Testis (tissue), 2 donors: ENCODE measurements at regions not wholly inside any gene's neighbourhood (a gene's known extent, or its start where the extent isn't known, plus 50 kb on each side); places are given as distances from the start of the nearest gene placed in this dataset.

Experiments
- DNase-seq: peaks from one replicate; pipeline ENCODE4 v3.0.0-alpha.2; 2019
- H3K27ac ChIP-seq, 2 donors: fragments of 200-600 bp; sonication (generic); one replicate each; pipeline ENCODE4 v1.5.1; 2019
- H3K27me3 ChIP-seq: fragments of 200-600 bp; sonication (generic); one replicate; pipeline ENCODE4 v1.5.1; 2019
- H3K36me3 ChIP-seq: fragments of 200-600 bp; sonication (generic); one replicate; pipeline ENCODE4 v1.5.1; 2017; ENCODE audit warnings: low read depth; ENCODE audit errors: missing control alignments
- H3K4me1 ChIP-seq: fragments of 200-600 bp; sonication (generic); one replicate; pipeline ENCODE4 v1.5.1; 2019
- H3K4me3 ChIP-seq, 2 donors: fragments of 200-600 bp; sonication (generic); one replicate each; pipeline ENCODE4 v1.5.1; 2017 to 2019
- H3K9me3 ChIP-seq: fragments of 200-600 bp; sonication (generic); one replicate; pipeline ENCODE4 v1.5.1; 2017
- POLR2A ChIP-seq: fragments of 450-650 bp; IDR thresholded peaks from one replicate; pipeline ENCODE4 v1.6.1; 2017; ENCODE audit warnings: antibody characterized with exemption, mild to moderate bottlenecking, moderate library complexity
- WGBS, 2 donors: methylation state at CpG; one replicate each; pipeline ENCODE4 v1.1.5; 2018; 5-methylcytosine and 5-hydroxymethylcytosine counted together
- intact Hi-C: fragments of 100-400 bp; cut with DNase I; formaldehyde crosslinking; loops from one replicate; pipeline ENCODE4 v1.15.1; 2023; ENCODE audit warnings: low total_unique reads
- TF ChIP-seq, protein P1 (sequence below), 3 experiments: fragments of 450-650 bp in 2 of 3; fragments of 200-600 bp in 1 of 3; sonication (generic) in 1 of 3; IDR thresholded peaks; one replicate each; pipeline ENCODE4 v1.5.1; 2016 to 2019; ENCODE audit warnings: antibody characterized with exemption in 3 of 3, mild to moderate bottlenecking in 2 of 3, moderate library complexity in 1 of 3

DNA sequence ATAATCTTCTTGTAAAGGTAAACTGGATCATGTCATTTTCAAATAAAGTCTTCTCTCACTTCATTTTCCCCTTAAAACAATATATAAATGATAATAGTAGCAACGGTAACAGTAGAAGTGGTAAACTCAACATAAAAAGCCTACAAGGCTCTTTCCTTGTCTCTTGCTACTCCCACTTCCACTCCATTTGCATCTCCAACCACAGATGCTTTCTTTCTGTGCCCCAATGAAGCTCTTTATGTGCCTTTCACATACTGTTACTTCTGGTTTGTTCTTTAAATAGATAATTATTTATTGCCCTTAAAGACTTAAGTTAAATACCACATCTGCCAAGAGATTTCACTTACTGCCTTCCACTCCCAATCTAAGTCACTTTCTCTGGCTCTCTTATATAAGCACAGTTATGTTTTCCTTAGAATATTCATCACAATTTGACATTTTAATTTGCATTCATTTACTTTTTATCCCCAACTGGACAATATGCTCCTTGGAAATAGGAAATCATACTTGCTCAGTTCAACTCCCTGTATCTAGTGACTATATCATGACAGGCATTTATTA is 149.9 kb downstream of the CRPPA start:
- Histone ChIP-seq H3K4me3 (no peak overlapping the region), H3K9me3 (no peaks in the 10 kb centered on the region), H3K36me3 (no peaks in the 10 kb centered on the region), H3K27ac (no peak overlapping the region), H3K4me1 (no peaks in the 10 kb centered on the region), H3K27me3 (no peaks in the 10 kb centered on the region)
- intact Hi-C loops: no loop called here
- DNase-seq: no peak
- WGBS, 2 donors: 32 to 46% methylated on average over 1 of the region's 1 CpG
- no peak for TF ChIP-seq POLR2A
- TF ChIP-seq, protein P1, sequence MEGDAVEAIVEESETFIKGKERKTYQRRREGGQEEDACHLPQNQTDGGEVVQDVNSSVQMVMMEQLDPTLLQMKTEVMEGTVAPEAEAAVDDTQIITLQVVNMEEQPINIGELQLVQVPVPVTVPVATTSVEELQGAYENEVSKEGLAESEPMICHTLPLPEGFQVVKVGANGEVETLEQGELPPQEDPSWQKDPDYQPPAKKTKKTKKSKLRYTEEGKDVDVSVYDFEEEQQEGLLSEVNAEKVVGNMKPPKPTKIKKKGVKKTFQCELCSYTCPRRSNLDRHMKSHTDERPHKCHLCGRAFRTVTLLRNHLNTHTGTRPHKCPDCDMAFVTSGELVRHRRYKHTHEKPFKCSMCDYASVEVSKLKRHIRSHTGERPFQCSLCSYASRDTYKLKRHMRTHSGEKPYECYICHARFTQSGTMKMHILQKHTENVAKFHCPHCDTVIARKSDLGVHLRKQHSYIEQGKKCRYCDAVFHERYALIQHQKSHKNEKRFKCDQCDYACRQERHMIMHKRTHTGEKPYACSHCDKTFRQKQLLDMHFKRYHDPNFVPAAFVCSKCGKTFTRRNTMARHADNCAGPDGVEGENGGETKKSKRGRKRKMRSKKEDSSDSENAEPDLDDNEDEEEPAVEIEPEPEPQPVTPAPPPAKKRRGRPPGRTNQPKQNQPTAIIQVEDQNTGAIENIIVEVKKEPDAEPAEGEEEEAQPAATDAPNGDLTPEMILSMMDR (IDR thresholded peaks at IDR 0.05): no peak

DNA sequence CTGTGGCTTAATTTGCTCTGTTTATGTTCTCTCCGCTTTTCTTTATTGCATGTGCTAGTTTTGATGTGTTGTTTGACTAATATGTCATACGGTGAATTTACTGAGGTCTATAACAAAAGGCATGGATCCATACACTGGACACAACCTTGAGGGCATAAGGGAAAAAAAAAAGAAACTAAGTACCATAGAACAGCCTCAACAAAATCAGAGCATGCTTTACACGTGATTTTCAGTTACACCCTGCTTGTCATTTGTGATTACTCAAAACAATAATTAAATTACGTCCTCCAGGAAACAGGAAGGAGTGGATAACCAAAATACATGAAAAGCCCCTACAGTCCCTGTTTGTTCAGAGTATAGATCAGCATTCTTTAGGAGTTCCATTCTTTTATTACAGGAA is 150.5 kb downstream of the CRPPA start:
- TF ChIP-seq POLR2A: no peak
- TF ChIP-seq, protein P1 (IDR thresholded peaks at IDR 0.05): no peak
- H3K4me3 ChIP-seq: no peak overlapping the region
- no peaks in the 10 kb centered on the region for H3K9me3 ChIP-seq
- no peaks in the 10 kb centered on the region for H3K4me1 ChIP-seq
- WGBS, 2 donors: 79 to 91% methylated on average over 4 of the region's 4 CpGs
- intact Hi-C loops: no loop called here
- no peak for DNase-seq
- H3K27ac ChIP-seq: no peak overlapping the region
- H3K27me3 ChIP-seq: no peaks in the 10 kb centered on the region
- no peaks in the 10 kb centered on the region for H3K36me3 ChIP-seq

DNA sequence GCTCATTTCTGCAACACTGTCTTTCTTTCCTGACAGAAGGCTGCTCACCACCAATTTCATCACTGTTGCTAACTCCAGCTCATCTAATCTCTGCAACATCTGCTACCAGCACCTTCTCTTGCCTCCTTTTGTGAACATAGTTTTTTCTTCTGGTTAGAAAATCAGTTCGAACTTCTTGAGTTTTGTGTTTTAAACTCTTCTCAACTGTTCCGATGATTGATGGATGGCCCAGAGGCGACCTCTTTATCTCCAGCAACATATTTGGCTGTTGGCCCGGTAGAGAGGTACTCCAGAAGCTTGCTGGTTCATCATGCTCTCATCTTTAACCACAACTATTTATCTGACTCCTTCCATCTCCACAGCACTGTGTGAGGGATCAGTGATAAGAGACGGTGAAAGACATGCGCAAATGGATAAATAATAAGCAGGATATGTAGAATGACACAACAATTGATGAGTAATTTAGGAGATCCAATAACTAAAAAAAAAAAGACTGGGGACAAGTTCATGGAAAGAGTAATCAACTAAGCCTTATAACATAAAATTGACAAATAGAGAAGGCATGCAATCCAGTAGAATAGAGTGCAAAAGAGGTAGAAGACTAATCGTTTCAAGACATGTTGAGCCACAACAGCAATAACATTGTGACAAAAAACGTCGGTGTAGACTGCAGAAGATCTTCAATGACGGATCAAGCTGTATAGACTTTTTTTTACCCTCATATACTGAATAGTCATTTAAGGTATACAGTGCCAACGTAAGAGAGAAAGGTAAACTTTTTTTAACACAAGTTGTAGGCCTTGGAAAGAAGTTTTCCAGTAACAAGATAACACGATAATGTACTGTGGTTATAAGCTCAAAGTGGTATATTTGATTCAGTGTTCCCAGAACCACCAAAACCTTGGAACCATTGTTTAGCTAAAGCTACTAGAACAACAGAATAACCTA is 152.2 kb downstream of the CRPPA start:
- Histone ChIP-seq H3K27me3 (no peaks in the 10 kb centered on the region), H3K9me3 (no peaks in the 10 kb centered on the region), H3K27ac (no peak overlapping the region), H3K4me3 (no peak overlapping the region), H3K36me3 (no peaks in the 10 kb centered on the region), H3K4me1 (no peaks in the 10 kb centered on the region)
- DNase-seq: no peak
- WGBS, 2 donors: 79 to 84% methylated on average over 12 of the region's 12 CpGs
- intact Hi-C loops: no loop called here
- TF ChIP-seq POLR2A: no peak
- TF ChIP-seq, protein P1 (IDR thresholded peaks at IDR 0.05): no peak

DNA sequence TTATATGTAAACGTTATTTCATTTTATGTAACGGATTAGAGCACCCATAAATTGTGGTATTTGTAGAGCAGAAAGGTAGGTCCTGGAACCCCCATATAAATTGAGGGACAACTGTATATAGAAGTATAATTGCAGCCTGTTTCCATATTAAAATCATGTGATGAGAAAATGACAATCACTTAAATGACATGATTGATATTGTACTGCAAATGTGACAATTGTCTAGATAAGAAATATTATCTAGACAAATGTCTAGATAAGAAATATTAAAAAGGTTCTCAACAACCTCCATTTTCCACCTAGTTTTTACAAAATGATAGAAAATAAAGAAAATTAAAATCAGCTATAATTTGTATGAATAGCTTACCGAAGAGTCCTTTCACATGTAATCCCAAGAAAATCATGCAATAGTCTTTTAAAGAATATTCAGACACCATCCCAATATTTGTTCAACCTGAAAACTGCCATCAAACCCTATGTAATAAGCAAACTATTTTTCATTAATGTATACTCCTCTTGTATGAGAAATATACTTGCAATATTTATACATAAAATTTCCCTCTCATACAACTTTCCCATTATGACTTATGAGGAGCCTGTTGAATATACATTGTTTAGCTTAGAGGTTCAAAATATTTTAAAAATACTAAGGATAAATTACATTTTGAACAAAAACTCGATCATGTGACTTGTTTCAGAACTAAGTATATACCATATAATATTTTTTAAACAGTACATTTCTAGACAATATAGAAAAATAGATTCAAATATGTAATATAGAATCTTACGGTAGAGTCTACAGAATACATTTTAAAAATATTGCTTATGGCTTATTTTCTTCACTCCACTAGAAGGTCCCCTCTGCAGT is 153.2 kb downstream of the CRPPA start:
- no peak for TF ChIP-seq POLR2A
- TF ChIP-seq, protein P1 (IDR thresholded peaks at IDR 0.05): no peak
- Histone ChIP-seq H3K27ac (no peak overlapping the region), H3K4me3 (no peak overlapping the region), H3K36me3 (no peaks in the 10 kb centered on the region), H3K9me3 (no peaks in the 10 kb centered on the region), H3K27me3 (no peaks in the 10 kb centered on the region), H3K4me1 (no peaks in the 10 kb centered on the region)
- DNase-seq: no peak
- 90 to 94% methylated on average over 5 of the region's 5 CpGs for WGBS, 2 donors
- intact Hi-C loops: no loop called here
